H9 (cell line): ENCODE measurements at regions not wholly inside any gene's neighbourhood (a gene's known extent, or its start where the extent isn't known, plus 50 kb on each side); places are given as distances from the start of the nearest gene placed in this dataset.

Experiments
- DNase-seq: peaks from one replicate; pipeline ENCODE4 v3.0.0-alpha.2; 2017
- H2AFZ ChIP-seq: one replicate; pipeline ENCODE4 v1.6.1; 2013; ENCODE audit warnings: mild to moderate bottlenecking, low read length, control low read depth, moderate library complexity
- H2AK5ac ChIP-seq: 2 replicates; pipeline ENCODE4 v1.6.1; 2013; ENCODE audit warnings: low read length, control low read depth, mixed read lengths; ENCODE audit not compliant: insufficient read length
- H2BK120ac ChIP-seq: one replicate; pipeline ENCODE4 v1.6.1; 2013; ENCODE audit warnings: low read depth, mild to moderate bottlenecking, low read length, control low read depth, inconsistent platforms; ENCODE audit not compliant: poor library complexity, severe bottlenecking
- H2BK12ac ChIP-seq: 2 replicates; pipeline ENCODE4 v1.6.1; 2013; ENCODE audit warnings: low read length, control low read depth, mixed read lengths, low read depth; ENCODE audit not compliant: insufficient read length
- H2BK15ac ChIP-seq: 2 replicates; pipeline ENCODE4 v1.6.1; 2013; ENCODE audit warnings: low read depth, low read length, control low read depth
- H2BK20ac ChIP-seq: one replicate; pipeline ENCODE4 v1.6.1; 2013; ENCODE audit warnings: low read depth, mild to moderate bottlenecking, low read length, control low read depth, inconsistent platforms; ENCODE audit not compliant: poor library complexity, severe bottlenecking
- H2BK5ac ChIP-seq: 2 replicates; pipeline ENCODE4 v1.6.1; 2013; ENCODE audit warnings: low read length, control low read depth, mixed read lengths; ENCODE audit not compliant: insufficient read length
- H3K14ac ChIP-seq: 2 replicates; pipeline ENCODE4 v1.6.1; 2013; ENCODE audit warnings: low read length, control low read depth; ENCODE audit not compliant: insufficient read depth
- H3K18ac ChIP-seq: 2 replicates; pipeline ENCODE4 v1.6.1; 2013; ENCODE audit warnings: low read depth, mild to moderate bottlenecking, mixed read lengths, low read length, control low read depth; ENCODE audit not compliant: insufficient read length
- H3K23ac ChIP-seq: 2 replicates; pipeline ENCODE4 v1.6.1; 2013; ENCODE audit warnings: low read length, control low read depth, mixed read lengths, low read depth; ENCODE audit not compliant: insufficient read length
- H3K23me2 ChIP-seq: 2 replicates; pipeline ENCODE4 v1.6.1; 2013; ENCODE audit warnings: low read depth, mild to moderate bottlenecking, mixed read lengths, low read length, control low read depth; ENCODE audit not compliant: insufficient read length, poor library complexity, severe bottlenecking
- H3K27ac ChIP-seq: 2 replicates; pipeline ENCODE4 v1.5.1; 2013; ENCODE audit warnings: low read length, control low read depth, mixed read lengths, low read depth; ENCODE audit not compliant: insufficient read length
- H3K27me3 ChIP-seq: 2 replicates; pipeline ENCODE4 v1.6.1; 2013; ENCODE audit warnings: low read length, control low read depth, inconsistent platforms; ENCODE audit not compliant: insufficient read depth
- H3K4ac ChIP-seq: 2 replicates; pipeline ENCODE4 v1.6.1; 2013; ENCODE audit warnings: low read depth, mild to moderate bottlenecking, control low read depth, inconsistent platforms, low read length, moderate library complexity
- H3K4me1 ChIP-seq: 2 replicates; pipeline ENCODE4 v1.6.1; 2013; ENCODE audit warnings: low read length, control low read depth, inconsistent platforms; ENCODE audit not compliant: insufficient read depth
- H3K4me2 ChIP-seq: 2 replicates; pipeline ENCODE4 v1.6.1; 2013; ENCODE audit warnings: low read length, control low read depth, mixed read lengths; ENCODE audit not compliant: insufficient read length, insufficient read depth
- H3K56ac ChIP-seq: 2 replicates; pipeline ENCODE4 v1.6.1; 2013; ENCODE audit warnings: low read depth, mild to moderate bottlenecking, mixed read lengths, low read length, control low read depth; ENCODE audit not compliant: insufficient read length
- H3K79me1 ChIP-seq: 2 replicates; pipeline ENCODE4 v1.6.1; 2013; ENCODE audit warnings: low read depth, mild to moderate bottlenecking, moderate library complexity, low read length, control low read depth, inconsistent platforms; ENCODE audit not compliant: insufficient read depth, poor library complexity, severe bottlenecking
- H3K79me2 ChIP-seq: 2 replicates; pipeline ENCODE4 v1.6.1; 2013; ENCODE audit warnings: low read length, control low read depth, inconsistent platforms; ENCODE audit not compliant: insufficient read depth
- H3K9ac ChIP-seq: 2 replicates; pipeline ENCODE4 v1.6.1; 2013; ENCODE audit warnings: low read length, control low read depth, mixed read lengths; ENCODE audit not compliant: insufficient read length; ENCODE audit errors: extremely low read depth
- H3K9me3 ChIP-seq: one replicate; pipeline ENCODE4 v1.6.1; 2013; ENCODE audit warnings: low read depth, low read length, inconsistent platforms; ENCODE audit not compliant: control insufficient read depth
- H3T11ph ChIP-seq: one replicate; pipeline ENCODE4 v1.6.1; 2013; ENCODE audit warnings: mild to moderate bottlenecking, low read length, control low read depth, inconsistent platforms
- H4K20me1 ChIP-seq: one replicate; pipeline ENCODE4 v1.6.1; 2013; ENCODE audit not compliant: control insufficient read depth, insufficient read length, insufficient read depth
- H4K5ac ChIP-seq: 2 replicates; pipeline ENCODE4 v1.6.1; 2013; ENCODE audit warnings: low read depth, mild to moderate bottlenecking, mixed read lengths, low read length, control low read depth; ENCODE audit not compliant: insufficient read length
- H4K8ac ChIP-seq: replicated peaks from 2 replicates; pipeline ENCODE4 v1.6.1; 2013; ENCODE audit warnings: low read length, control low read depth, mixed read lengths, low read depth; ENCODE audit not compliant: insufficient read length
- H4K91ac ChIP-seq: 2 replicates; pipeline ENCODE4 v1.6.1; 2013; ENCODE audit warnings: low read depth, mild to moderate bottlenecking, moderate library complexity, mixed read lengths, low read length, control low read depth; ENCODE audit not compliant: insufficient read length
- H3K27ac Mint-ChIP-seq, 3 experiments: 2 replicates in 2 of 3; 3 replicates in 1 of 3; pipeline ENCODE4 v1.8.0; 2020 to 2021; ENCODE audit warnings: mixed read lengths in 3 of 3, mild to moderate bottlenecking in 1 of 3, moderate library complexity in 1 of 3
- H3K27me3 Mint-ChIP-seq: 2 replicates; pipeline ENCODE4 v1.8.0; 2021; ENCODE audit warnings: low read depth, mild to moderate bottlenecking, moderate library complexity, mixed read lengths
- H3K36me3 Mint-ChIP-seq, 3 experiments: 2 replicates in 2 of 3; 3 replicates in 1 of 3; pipeline ENCODE4 v1.8.0; 2020 to 2021; ENCODE audit warnings: low read depth in 3 of 3, mixed read lengths in 3 of 3; ENCODE audit not compliant: insufficient read depth in 1 of 3
- H3K4me1 Mint-ChIP-seq, 2 experiments: 2 replicates each; pipeline ENCODE4 v1.8.0; 2020; ENCODE audit warnings: mixed read lengths in 2 of 2
- H3K4me3 Mint-ChIP-seq, 2 experiments: 2 replicates in 1 of 2; 3 replicates in 1 of 2; pipeline ENCODE4 v1.8.0; 2020 to 2021; ENCODE audit warnings: mild to moderate bottlenecking in 2 of 2, mixed read lengths in 2 of 2, moderate library complexity in 1 of 2
- H3K9me3 Mint-ChIP-seq, 2 experiments: 2 replicates in 1 of 2; 3 replicates in 1 of 2; pipeline ENCODE4 v1.8.0; 2020; ENCODE audit warnings: mild to moderate bottlenecking in 2 of 2, mixed read lengths in 2 of 2, moderate library complexity in 1 of 2
- WGBS: extraction: QIAGEN DNeasy Blood & Tissue Kit; methylation state at CpG from one replicate; pipeline ENCODE4 v1.1.7; 2013; ENCODE audit warnings: missing lambda C conversion rate, low lambda C conversion rate, mixed read lengths; ENCODE audit not compliant: insufficient read length; ENCODE audit errors: extremely low coverage; 5-methylcytosine and 5-hydroxymethylcytosine counted together
- TF ChIP-seq, protein P1 (sequence below): fragments of 200-600 bp; sonication (generic); conservative IDR thresholded peaks from 3 replicates; pipeline ENCODE4 v1.8.0; 2021; ENCODE audit warnings: antibody characterized with exemption, mild to moderate bottlenecking

DNA sequence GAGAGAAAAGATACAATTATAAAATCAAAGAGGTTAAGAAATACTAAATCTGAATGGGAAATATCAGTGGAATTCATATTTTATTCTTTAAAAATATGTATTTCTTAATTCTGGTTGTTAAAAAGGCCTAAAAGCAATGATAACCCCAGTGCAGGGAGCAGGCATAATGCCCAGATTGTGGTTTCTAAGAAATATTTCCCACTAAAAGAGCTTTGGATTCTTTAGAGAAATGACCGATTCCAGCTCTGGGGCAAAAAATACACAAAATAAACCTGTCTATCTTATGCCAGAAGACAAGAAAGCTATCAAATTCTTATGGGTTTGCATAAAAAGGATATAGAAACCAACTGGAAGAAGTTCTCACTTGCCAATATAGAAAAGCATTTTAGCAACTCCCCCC, 71.6 kb downstream of the PDE6H start:
- Histone ChIP-seq H3K56ac (no peak overlapping the region), H4K20me1 (no peaks in the 10 kb centered on the region), H4K91ac (no peak overlapping the region), H3K9ac (no peak overlapping the region), H3K4me1 (no peaks in the 10 kb centered on the region), H3K9me3 (no peaks in the 10 kb centered on the region), H2BK20ac (no peak overlapping the region), H3K79me1 (no peaks in the 10 kb centered on the region), H2BK15ac (no peak overlapping the region), H4K5ac (no peak overlapping the region), H3K23ac (no peak overlapping the region), H3T11ph (no peak overlapping the region), H2AFZ (no peak overlapping the region), H3K4ac (no peak overlapping the region), H2BK120ac (no peak overlapping the region), H3K79me2 (no peaks in the 10 kb centered on the region), H2BK5ac (no peak overlapping the region), H3K27ac (no peak overlapping the region), H2BK12ac (no peak overlapping the region), H3K23me2 (no peaks in the 10 kb centered on the region), H4K8ac (no peak overlapping the region), H3K18ac (no peak overlapping the region), H3K27me3 (no peaks in the 10 kb centered on the region), H3K4me2 (no peak overlapping the region), H2AK5ac (no peak overlapping the region), H3K14ac (no peak overlapping the region)
- no peak for DNase-seq
- TF ChIP-seq, protein P1, sequence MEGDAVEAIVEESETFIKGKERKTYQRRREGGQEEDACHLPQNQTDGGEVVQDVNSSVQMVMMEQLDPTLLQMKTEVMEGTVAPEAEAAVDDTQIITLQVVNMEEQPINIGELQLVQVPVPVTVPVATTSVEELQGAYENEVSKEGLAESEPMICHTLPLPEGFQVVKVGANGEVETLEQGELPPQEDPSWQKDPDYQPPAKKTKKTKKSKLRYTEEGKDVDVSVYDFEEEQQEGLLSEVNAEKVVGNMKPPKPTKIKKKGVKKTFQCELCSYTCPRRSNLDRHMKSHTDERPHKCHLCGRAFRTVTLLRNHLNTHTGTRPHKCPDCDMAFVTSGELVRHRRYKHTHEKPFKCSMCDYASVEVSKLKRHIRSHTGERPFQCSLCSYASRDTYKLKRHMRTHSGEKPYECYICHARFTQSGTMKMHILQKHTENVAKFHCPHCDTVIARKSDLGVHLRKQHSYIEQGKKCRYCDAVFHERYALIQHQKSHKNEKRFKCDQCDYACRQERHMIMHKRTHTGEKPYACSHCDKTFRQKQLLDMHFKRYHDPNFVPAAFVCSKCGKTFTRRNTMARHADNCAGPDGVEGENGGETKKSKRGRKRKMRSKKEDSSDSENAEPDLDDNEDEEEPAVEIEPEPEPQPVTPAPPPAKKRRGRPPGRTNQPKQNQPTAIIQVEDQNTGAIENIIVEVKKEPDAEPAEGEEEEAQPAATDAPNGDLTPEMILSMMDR = no peak
- no peaks in the 10 kb centered on the region for H3K36me3 Mint-ChIP-seq
- H3K27ac Mint-ChIP-seq = no peak overlapping the region
- H3K4me3 Mint-ChIP-seq = no peak overlapping the region
- no peaks in the 10 kb centered on the region for H3K4me1 Mint-ChIP-seq
- H3K9me3 Mint-ChIP-seq = no peaks in the 10 kb centered on the region
- peaks cover 4% of the 10 kb centered on the region; the same call in 1 of the 2 replicates for H3K27me3 Mint-ChIP-seq
- WGBS = no CpG with 5 or more reads among the region's 1 CpG
